ENCODE measurements at regions not wholly inside any gene's neighbourhood (a gene's known extent, or its start where the extent isn't known, plus 50 kb on each side); places are given as distances from the start of the nearest gene placed in this dataset.

- H3K9me3 ChIP-seq: no peaks in the 10 kb centered on the region
- WGBS, 2 donors: 62 to 67% methylated on average over 3 of the region's 3 CpGs
- intact Hi-C loops (cut with DNase I): no loop called here
- no peak for DNase-seq
- H3K27ac ChIP-seq: no peak overlapping the region
- H3K27me3 ChIP-seq: no peaks in the 10 kb centered on the region
- no peaks in the 10 kb centered on the region for H3K36me3 ChIP-seq
- TF ChIP-seq POLR2A (IDR thresholded peaks at IDR 0.05) (no peak), CTCF (IDR thresholded peaks at IDR 0.05) (no peak)
- no peaks in the 10 kb centered on the region for H3K4me1 ChIP-seq
- no peak overlapping the region for H3K4me3 ChIP-seq (replicated peaks in 1 of 3)
Measured at GRCh38 chr5:123746683-123747360, 234.8 kb downstream of the CSNK1G3 start.

GRCh38 chr5:123743990-123744583 is 232.1 kb downstream of the CSNK1G3 start:
- H3K27me3 ChIP-seq: no peaks in the 10 kb centered on the region
- no peak for DNase-seq
- H3K36me3 ChIP-seq: no peaks in the 10 kb centered on the region
- no peaks in the 10 kb centered on the region for H3K4me1 ChIP-seq
- H3K4me3 ChIP-seq (replicated peaks in 1 of 3): no peak overlapping the region
- 92 to 95% methylated on average over 1 of the region's 1 CpG for WGBS, 2 donors
- H3K9me3 ChIP-seq: no peaks in the 10 kb centered on the region
- TF ChIP-seq CTCF (IDR thresholded peaks at IDR 0.05): no peak
- TF ChIP-seq POLR2A (IDR thresholded peaks at IDR 0.05): no peak
- intact Hi-C loops (cut with DNase I): no loop called here
- H3K27ac ChIP-seq: no peak overlapping the region

GRCh38 chr5:123735384-123735783 is 223.4 kb downstream of the CSNK1G3 start:
- H3K36me3 ChIP-seq: no peaks in the 10 kb centered on the region

GRCh38 chr5:123732257-123732656 is 220.3 kb downstream of the CSNK1G3 start:
- WGBS, 2 donors: 75 to 87% methylated on average over 1 of the region's 1 CpG
- Histone ChIP-seq H3K27ac (no peak overlapping the region), H3K4me1 (no peaks in the 10 kb centered on the region), H3K27me3 (no peaks in the 10 kb centered on the region), H3K4me3 (replicated peaks in 1 of 3) (no peak overlapping the region), H3K9me3 (no peaks in the 10 kb centered on the region), H3K36me3 (no peaks in the 10 kb centered on the region)
- TF ChIP-seq POLR2A (IDR thresholded peaks at IDR 0.05) (no peak), CTCF (IDR thresholded peaks at IDR 0.05) (no peak)
- intact Hi-C loops (cut with DNase I): no loop called here
- DNase-seq: no peak

More at GRCh38 chr5:123735384-123735783, 223.4 kb downstream of the CSNK1G3 start:
- H3K4me1 ChIP-seq: no peaks in the 10 kb centered on the region
- intact Hi-C loops (cut with DNase I): no loop called here
- H3K27me3 ChIP-seq: no peaks in the 10 kb centered on the region
- no peak for DNase-seq
- TF ChIP-seq CTCF (IDR thresholded peaks at IDR 0.05) (no peak), POLR2A (IDR thresholded peaks at IDR 0.05) (no peak)
- no peak overlapping the region for H3K27ac ChIP-seq
- 78 to 92% methylated on average over 1 of the region's 1 CpG for WGBS, 2 donors
- H3K4me3 ChIP-seq (replicated peaks in 1 of 3): no peak overlapping the region
- H3K9me3 ChIP-seq: no peaks in the 10 kb centered on the region

GRCh38 chr5:123722451-123722850 is 210.5 kb downstream of the CSNK1G3 start:
- H3K4me3 ChIP-seq (replicated peaks in 1 of 3): no peak overlapping the region
- no peaks in the 10 kb centered on the region for H3K27me3 ChIP-seq
- H3K9me3 ChIP-seq: no peaks in the 10 kb centered on the region
- 95 to 96% methylated on average over 3 of the region's 3 CpGs for WGBS, 2 donors
- TF ChIP-seq CTCF (IDR thresholded peaks at IDR 0.05) (no peak), POLR2A (IDR thresholded peaks at IDR 0.05) (no peak)
- intact Hi-C loops (cut with DNase I): no loop called here
- no peak for DNase-seq
- H3K27ac ChIP-seq: no peak overlapping the region
- H3K4me1 ChIP-seq: no peaks in the 10 kb centered on the region
- no peaks in the 10 kb centered on the region for H3K36me3 ChIP-seq

Measured in thyroid gland (tissue), 4 donors.